Motor neuron (in vitro differentiated cells): ENCODE measurements at regions not wholly inside any gene's neighbourhood (a gene's known extent, or its start where the extent isn't known, plus 50 kb on each side); places are given as distances from the start of the nearest gene placed in this dataset.

Source experiments
- ATAC-seq, 8 experiments: fragments of 200-7000 bp; cut with Tn5 transposase; replicated peaks in 6 of 8; 2 replicates each; pipeline ENCODE4 v1.8.0; 2021; ENCODE audit warnings: mild to moderate bottlenecking in 8 of 8, moderate library complexity in 8 of 8
- H3K27ac ChIP-seq, 2 donors: fragments of 250-450 bp; sonication (Bioruptor Pico); 2 replicates each; pipeline ENCODE4 v1.9.0; 2021; ENCODE audit warnings: antibody characterized with exemption in 2 of 2, mild to moderate bottlenecking in 2 of 2, moderate library complexity in 1 of 2
- H3K4me1 ChIP-seq, 2 donors: fragments of 250-450 bp; sonication (Bioruptor Pico); replicated peaks in 1 of 2; 2 replicates each; pipeline ENCODE4 v1.6.1; 2021; ENCODE audit warnings: antibody characterized with exemption in 2 of 2, mild to moderate bottlenecking in 2 of 2, moderate library complexity in 1 of 2
- H3K4me3 ChIP-seq, 5 donors: fragments of 250-450 bp; sonication (Bioruptor Pico); 2 replicates each; pipeline ENCODE4 v1.9.0; 2021; ENCODE audit warnings: antibody characterized with exemption in 5 of 5, mild to moderate bottlenecking in 5 of 5, moderate library complexity in 4 of 5
- WGBS, 10 experiments: fragments of 450-650 bp; shearing (Covaris generic); methylation state at CpG; one replicate each; pipeline ENCODE4 v1.0.0; 2022; 5-methylcytosine and 5-hydroxymethylcytosine counted together
- in situ Hi-C, 9 experiments: fragments of 400-800 bp; cut with MboI; loops; one replicate each; pipeline ENCODE4 v1.15.0; 2021; ENCODE audit warnings: low sequenced_read_pairs in 9 of 9, low pct_unique_long_range_greater_than_20kb in 2 of 9; ENCODE audit not compliant: unreplicated experiment in 9 of 9

DNA sequence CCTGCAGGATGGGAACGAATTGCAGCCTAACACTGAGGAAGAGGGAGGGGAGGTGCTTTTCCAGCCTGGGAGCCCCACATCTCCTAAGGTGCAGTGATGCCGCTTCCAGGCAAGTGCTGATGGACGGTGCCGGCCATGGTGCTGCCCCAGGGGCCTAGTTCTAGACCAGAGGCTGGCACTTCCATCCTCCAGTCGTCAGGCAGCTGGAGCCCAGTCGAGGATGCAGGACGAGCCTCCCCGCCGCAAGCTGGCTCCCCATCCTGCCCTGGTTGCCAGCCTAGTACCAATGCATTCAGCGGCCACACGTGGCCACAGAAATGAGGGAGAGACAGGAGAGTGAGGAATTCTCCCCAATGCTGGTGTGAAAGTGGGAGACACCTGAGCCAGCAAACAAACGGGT lies 413.5 kb downstream of the ZNF516 start:
- H3K4me3 ChIP-seq = no peak overlapping the region
- 0 to 100% (median 48%) methylated on average over 1 to 5 of the region's 12 CpGs; no CpG with 5 or more reads in 4 of the 10 experiments for WGBS, 10 experiments
- no peak overlapping the region for H3K27ac ChIP-seq
- no peaks in the 10 kb centered on the region for H3K4me1 ChIP-seq
- ATAC-seq = no peak
- in situ Hi-C loops = no loop called here

GRCh38 chr18:76080430-76080829 lies 414.6 kb downstream of the ZNF516 start:
- no peaks in the 10 kb centered on the region for H3K4me1 ChIP-seq
- 17 to 100% (median 92%) methylated on average over 1 to 8 of the region's 9 CpGs; no CpG with 5 or more reads in 2 of the 10 experiments for WGBS, 10 experiments
- H3K27ac ChIP-seq = no peak overlapping the region
- H3K4me3 ChIP-seq = no peak overlapping the region
- ATAC-seq = no peak
- in situ Hi-C loops = no loop called here

GRCh38 chr18:76075777-76076176 lies 419.3 kb downstream of the ZNF516 start:
- in situ Hi-C loops = no loop called here
- H3K4me1 ChIP-seq = no peaks in the 10 kb centered on the region
- no peak overlapping the region for H3K27ac ChIP-seq
- 13 to 100% (median 74%) methylated on average over 2 to 4 of the region's 4 CpGs; no CpG with 5 or more reads in 2 of the 10 experiments for WGBS, 10 experiments
- no peak overlapping the region for H3K4me3 ChIP-seq
- no peak for ATAC-seq

- no peak overlapping the region for H3K4me3 ChIP-seq
- in situ Hi-C loops = no loop called here
- H3K27ac ChIP-seq = no peak overlapping the region
- H3K4me1 ChIP-seq = no peaks in the 10 kb centered on the region
- peak in 6 of 8 experiments; percentile 16 to 43 (median 37) for ATAC-seq
- 0 to 90% (median 43%) methylated on average over 1 to 4 of the region's 6 CpGs; no CpG with 5 or more reads in 4 of the 10 experiments for WGBS, 10 experiments
These were observed 430.0 kb downstream of the ZNF516 start for GRCh38 chr18:76064998-76065397.

GRCh38 chr18:76058146-76058545 lies 436.9 kb downstream of the ZNF516 start:
- in situ Hi-C loops = no loop called here
- Histone ChIP-seq H3K27ac (no peak overlapping the region), H3K4me3 (no peak overlapping the region), H3K4me1 (no peaks in the 10 kb centered on the region)
- WGBS, 10 experiments = 15 to 95% (median 57%) methylated on average over 2 to 7 of the region's 10 CpGs; no CpG with 5 or more reads in 2 of the 10 experiments
- ATAC-seq = no peak

DNA sequence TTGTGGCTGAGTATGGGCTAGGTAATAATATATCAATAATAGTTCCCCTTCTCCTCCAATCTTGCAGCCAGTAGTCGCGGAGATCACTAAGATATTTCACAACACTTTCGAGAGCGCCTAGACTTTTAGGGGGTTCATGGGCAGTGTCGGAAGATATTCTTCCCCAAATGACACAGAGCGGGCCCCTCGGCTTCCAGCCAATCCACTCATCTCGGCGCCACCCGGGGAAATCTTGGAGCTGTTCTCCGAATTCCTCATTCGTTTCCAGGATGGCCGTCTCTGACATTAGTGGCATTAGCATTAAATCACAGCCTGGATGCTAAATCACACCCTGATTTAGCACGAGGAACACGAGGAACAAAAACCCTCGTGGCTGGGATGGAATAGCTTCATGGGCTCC lies 437.7 kb downstream of the ZNF516 start:
- WGBS, 10 experiments = 29 to 100% (median 85%) methylated on average over 3 to 11 of the region's 16 CpGs; no CpG with 5 or more reads in 2 of the 10 experiments
- in situ Hi-C loops = no loop called here
- no peak overlapping the region for H3K4me3 ChIP-seq
- H3K27ac ChIP-seq = no peak overlapping the region
- H3K4me1 ChIP-seq = no peaks in the 10 kb centered on the region
- no peak for ATAC-seq

GRCh38 chr18:76056471-76057110 lies 438.5 kb downstream of the ZNF516 start:
- H3K4me1 ChIP-seq = peaks cover 3 to 6% of the 10 kb centered on the region in 2 donors
- in situ Hi-C loops = no loop called here
- no peak for ATAC-seq
- H3K4me3 ChIP-seq = no peak overlapping the region
- 9 to 100% (median 86%) methylated on average over 1 to 12 of the region's 13 CpGs; no CpG with 5 or more reads in 1 of the 10 experiments for WGBS, 10 experiments
- H3K27ac ChIP-seq = no peak overlapping the region

GRCh38 chr18:76055578-76055977 lies 439.5 kb downstream of the ZNF516 start:
- no peak overlapping the region for H3K27ac ChIP-seq
- no peak for ATAC-seq
- 47 to 97% (median 93%) methylated on average over 4 to 8 of the region's 9 CpGs; no CpG with 5 or more reads in 2 of the 10 experiments for WGBS, 10 experiments
- in situ Hi-C loops = no loop called here
- H3K4me1 ChIP-seq = peaks cover 3 to 14% of the 10 kb centered on the region in 2 donors
- H3K4me3 ChIP-seq = no peak overlapping the region

DNA sequence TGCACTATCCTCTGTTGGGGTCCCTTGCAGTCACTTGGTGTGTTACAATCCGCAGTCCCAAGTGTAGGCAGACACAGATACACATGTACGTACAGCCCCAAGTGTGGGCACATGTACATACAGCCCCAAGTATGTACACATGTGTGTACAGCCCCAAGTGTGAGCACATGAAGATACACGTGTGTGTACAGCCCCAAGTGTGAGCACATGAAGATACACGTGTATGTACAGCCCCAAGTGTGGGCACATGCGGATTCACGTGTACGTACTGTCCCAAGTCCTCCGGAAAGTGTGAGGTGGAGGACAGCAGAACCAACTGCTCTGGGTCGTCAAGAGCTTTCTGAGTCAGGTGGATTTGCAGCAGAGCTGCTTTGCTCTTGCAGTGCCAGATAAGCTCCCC lies 440.0 kb downstream of the ZNF516 start:
- peaks cover 3 to 14% of the 10 kb centered on the region in 2 donors for H3K4me1 ChIP-seq
- ATAC-seq = no peak
- H3K27ac ChIP-seq = no peak overlapping the region
- 20 to 100% (median 82%) methylated on average over 1 to 8 of the region's 9 CpGs for WGBS, 10 experiments
- no peak overlapping the region for H3K4me3 ChIP-seq
- in situ Hi-C loops = no loop called here

DNA sequence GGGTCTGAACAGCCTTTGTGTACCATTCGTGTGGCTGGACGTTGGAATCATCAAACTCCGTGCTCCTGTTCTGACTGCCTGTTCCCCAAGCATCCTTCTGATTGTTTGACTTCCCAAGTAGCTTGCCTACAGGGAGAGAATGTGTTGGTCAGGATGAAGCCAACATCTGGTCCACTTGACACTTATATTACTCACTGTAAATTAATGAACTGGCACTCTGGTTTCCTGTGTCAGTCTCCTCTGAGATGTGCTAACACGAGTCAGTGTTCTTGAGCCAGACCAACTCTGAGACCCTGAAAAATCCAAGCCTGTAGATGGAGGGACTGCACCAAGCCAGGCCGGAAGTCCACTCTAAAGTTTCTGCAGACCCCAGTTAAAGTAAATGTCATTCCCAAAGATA lies 440.9 kb downstream of the ZNF516 start:
- no peak overlapping the region for H3K4me3 ChIP-seq
- WGBS, 10 experiments = 0 to 100% (median 75%) methylated on average over 1 to 4 of the region's 5 CpGs; no CpG with 5 or more reads in 1 of the 10 experiments
- ATAC-seq = no peak
- H3K4me1 ChIP-seq = peaks cover 3 to 14% of the 10 kb centered on the region in 2 donors
- no peak overlapping the region for H3K27ac ChIP-seq
- in situ Hi-C loops = no loop called here

- H3K4me3 ChIP-seq = no peak overlapping the region
- no peak for ATAC-seq
- H3K27ac ChIP-seq = no peak overlapping the region
- H3K4me1 ChIP-seq = peaks cover 3 to 14% of the 10 kb centered on the region in 2 donors
- WGBS, 10 experiments = 50 to 100% (median 90%) methylated on average over 1 to 7 of the region's 8 CpGs; no CpG with 5 or more reads in 5 of the 10 experiments
- in situ Hi-C loops = no loop called here
These were observed 441.5 kb downstream of the ZNF516 start for GRCh38 chr18:76053551-76053950.

DNA sequence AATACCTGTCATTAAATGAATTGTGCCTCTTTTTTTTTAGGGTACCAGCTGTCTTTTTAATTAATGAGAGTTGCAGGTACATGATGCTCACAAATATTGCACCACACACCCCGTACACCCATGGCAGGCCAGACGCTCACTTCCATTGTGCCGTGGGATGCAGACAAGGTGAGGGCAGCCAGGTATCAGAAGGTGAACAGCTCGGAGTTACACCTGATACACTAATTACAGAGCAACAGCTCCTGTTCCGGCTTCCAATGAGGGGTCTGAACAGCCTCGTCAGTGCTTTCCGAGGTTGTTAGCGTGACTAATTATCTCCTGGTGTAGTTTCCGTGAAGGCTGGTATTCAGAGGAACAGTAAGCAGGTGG lies 442.8 kb downstream of the ZNF516 start:
- H3K4me3 ChIP-seq = no peak overlapping the region
- H3K27ac ChIP-seq = no peak overlapping the region
- in situ Hi-C loops = no loop called here
- H3K4me1 ChIP-seq = peaks cover 3 to 14% of the 10 kb centered on the region in 2 donors
- 15 to 100% (median 83%) methylated on average over 1 to 8 of the region's 9 CpGs; no CpG with 5 or more reads in 3 of the 10 experiments for WGBS, 10 experiments
- ATAC-seq = no peak

DNA sequence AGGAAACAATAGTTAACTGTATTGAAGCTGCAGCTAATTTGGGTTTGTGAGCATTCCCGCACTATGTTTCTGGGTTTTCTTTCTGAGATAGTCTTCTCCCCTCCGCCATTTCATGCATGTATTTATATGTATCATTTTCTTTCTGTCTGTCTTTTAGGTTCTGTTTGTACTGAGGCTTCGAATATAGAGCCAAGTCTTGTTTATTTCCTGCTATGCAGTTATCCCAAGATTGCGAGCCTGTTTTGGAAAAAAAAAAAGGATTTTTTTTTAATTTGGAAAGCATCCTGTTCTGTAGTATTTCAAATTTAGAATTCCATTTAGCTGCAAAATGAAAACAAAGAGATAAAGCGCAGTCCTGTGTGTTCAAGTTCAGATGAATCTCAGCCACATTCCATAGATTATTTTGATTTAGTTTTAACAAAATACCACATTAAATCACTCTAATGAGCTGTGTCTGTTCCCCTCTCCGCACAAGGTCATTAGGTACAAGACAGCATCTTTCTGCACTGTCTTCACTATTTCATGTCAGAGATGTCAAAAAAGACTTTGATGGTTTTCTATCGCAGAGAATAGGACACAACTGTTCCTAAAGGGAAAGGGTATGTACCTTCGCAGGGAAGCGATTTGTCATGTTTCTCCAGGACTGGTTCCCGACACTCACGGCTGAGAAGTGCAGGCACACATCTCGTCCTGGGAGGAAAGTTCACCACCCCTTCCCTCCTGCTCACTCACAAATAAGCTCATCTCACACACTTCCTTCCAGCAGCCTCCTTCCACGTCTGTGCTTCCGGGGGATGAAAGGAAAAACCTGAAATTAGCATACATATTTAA lies 443.4 kb downstream of the ZNF516 start:
- Histone ChIP-seq H3K27ac (no peak overlapping the region), H3K4me3 (no peak overlapping the region), H3K4me1 (peaks cover 3 to 14% of the 10 kb centered on the region in 2 donors)
- ATAC-seq = peak in 3 of 8 experiments; percentile 67 to 76 (median 72)
- in situ Hi-C loops = no loop called here
- 5 to 78% (median 70%) methylated on average over 2 to 11 of the region's 14 CpGs for WGBS, 10 experiments
